ENCODE measurements at regions not wholly inside any gene's neighbourhood (a gene's known extent, or its start where the extent isn't known, plus 50 kb on each side); places are given as distances from the start of the nearest gene placed in this dataset.

GRCh38 chr10:21138769-21139340 lies 241.7 kb upstream of the NEBL start:
- no peak overlapping the region for H3K27ac ChIP-seq (ENCODE audit: low read length)
- H3K79me2 ChIP-seq (ENCODE audit: insufficient read depth, low read length), result no peaks in the 10 kb centered on the region
- no peak overlapping the region for H2AFZ ChIP-seq (ENCODE audit: low read depth, low read length)
- no peaks in the 10 kb centered on the region for H3K9me3 ChIP-seq (ENCODE audit: insufficient read depth, low read length, severe bottlenecking)
- H4K20me1 ChIP-seq (ENCODE audit: insufficient read depth, low read length), result no peaks in the 10 kb centered on the region
- H3K27me3 ChIP-seq (ENCODE audit: insufficient read depth, low read length, poor library complexity), result no peaks in the 10 kb centered on the region
- H3K9ac ChIP-seq (ENCODE audit: low read depth, low read length), result no peak overlapping the region
- H3K4me1 ChIP-seq (ENCODE audit: insufficient read depth, low read length), result no peaks in the 10 kb centered on the region
- no peak overlapping the region for H3K4me3 ChIP-seq (ENCODE audit: low read depth in 1 of 2, low read length in 2 of 2)
- no peak for ATAC-seq (ENCODE audit: insufficient read depth, low read depth)
- no peak for TF ChIP-seq EZH2 (IDR thresholded peaks at IDR 0.05; ENCODE audit: borderline replicate concordance, low read depth, low read length, severe bottlenecking)
- TF ChIP-seq, protein P1, sequence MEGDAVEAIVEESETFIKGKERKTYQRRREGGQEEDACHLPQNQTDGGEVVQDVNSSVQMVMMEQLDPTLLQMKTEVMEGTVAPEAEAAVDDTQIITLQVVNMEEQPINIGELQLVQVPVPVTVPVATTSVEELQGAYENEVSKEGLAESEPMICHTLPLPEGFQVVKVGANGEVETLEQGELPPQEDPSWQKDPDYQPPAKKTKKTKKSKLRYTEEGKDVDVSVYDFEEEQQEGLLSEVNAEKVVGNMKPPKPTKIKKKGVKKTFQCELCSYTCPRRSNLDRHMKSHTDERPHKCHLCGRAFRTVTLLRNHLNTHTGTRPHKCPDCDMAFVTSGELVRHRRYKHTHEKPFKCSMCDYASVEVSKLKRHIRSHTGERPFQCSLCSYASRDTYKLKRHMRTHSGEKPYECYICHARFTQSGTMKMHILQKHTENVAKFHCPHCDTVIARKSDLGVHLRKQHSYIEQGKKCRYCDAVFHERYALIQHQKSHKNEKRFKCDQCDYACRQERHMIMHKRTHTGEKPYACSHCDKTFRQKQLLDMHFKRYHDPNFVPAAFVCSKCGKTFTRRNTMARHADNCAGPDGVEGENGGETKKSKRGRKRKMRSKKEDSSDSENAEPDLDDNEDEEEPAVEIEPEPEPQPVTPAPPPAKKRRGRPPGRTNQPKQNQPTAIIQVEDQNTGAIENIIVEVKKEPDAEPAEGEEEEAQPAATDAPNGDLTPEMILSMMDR (IDR thresholded peaks at IDR 0.05; ENCODE audit: borderline replicate concordance, extremely low read depth, low read length, poor library complexity, severe bottlenecking), result no peak
- no peak for DNase-seq
- no peak overlapping the region for H3K4me2 ChIP-seq (ENCODE audit: insufficient read depth, low read length)
- no peaks in the 10 kb centered on the region for H3K36me3 ChIP-seq (ENCODE audit: insufficient read depth, low read length)

- Histone ChIP-seq H3K36me3 (ENCODE audit: insufficient read depth, low read length) (no peaks in the 10 kb centered on the region), H4K20me1 (ENCODE audit: insufficient read depth, low read length) (no peaks in the 10 kb centered on the region), H2AFZ (ENCODE audit: low read depth, low read length) (no peak overlapping the region), H3K9me3 (ENCODE audit: insufficient read depth, low read length, severe bottlenecking) (no peaks in the 10 kb centered on the region), H3K27me3 (ENCODE audit: insufficient read depth, low read length, poor library complexity) (no peaks in the 10 kb centered on the region), H3K4me2 (ENCODE audit: insufficient read depth, low read length) (no peak overlapping the region), H3K9ac (ENCODE audit: low read depth, low read length) (no peak overlapping the region), H3K79me2 (ENCODE audit: insufficient read depth, low read length) (no peaks in the 10 kb centered on the region), H3K4me3 (ENCODE audit: low read depth in 1 of 2, low read length in 2 of 2) (no peak overlapping the region), H3K27ac (ENCODE audit: low read length) (no peak overlapping the region), H3K4me1 (ENCODE audit: insufficient read depth, low read length) (no peaks in the 10 kb centered on the region)
- ATAC-seq (ENCODE audit: insufficient read depth, low read depth), result no peak
- no peak for DNase-seq
- no peak for TF ChIP-seq EZH2 (IDR thresholded peaks at IDR 0.05; ENCODE audit: borderline replicate concordance, low read depth, low read length, severe bottlenecking)
- TF ChIP-seq, protein P1 (IDR thresholded peaks at IDR 0.05; ENCODE audit: borderline replicate concordance, extremely low read depth, low read length, poor library complexity, severe bottlenecking), result no peak
These were observed 238.2 kb upstream of the NEBL start for GRCh38 chr10:21135023-21135931.

- Histone ChIP-seq H3K4me1 (ENCODE audit: insufficient read depth, low read length) (no peaks in the 10 kb centered on the region), H3K4me2 (ENCODE audit: insufficient read depth, low read length) (no peak overlapping the region), H3K79me2 (ENCODE audit: insufficient read depth, low read length) (no peaks in the 10 kb centered on the region), H2AFZ (ENCODE audit: low read depth, low read length) (no peak overlapping the region), H3K4me3 (ENCODE audit: low read depth in 1 of 2, low read length in 2 of 2) (no peak overlapping the region), H3K36me3 (ENCODE audit: insufficient read depth, low read length) (no peaks in the 10 kb centered on the region), H3K9me3 (ENCODE audit: insufficient read depth, low read length, severe bottlenecking) (no peaks in the 10 kb centered on the region), H3K27ac (ENCODE audit: low read length) (no peak overlapping the region), H3K9ac (ENCODE audit: low read depth, low read length) (no peak overlapping the region), H3K27me3 (ENCODE audit: insufficient read depth, low read length, poor library complexity) (no peaks in the 10 kb centered on the region), H4K20me1 (ENCODE audit: insufficient read depth, low read length) (no peaks in the 10 kb centered on the region)
- ATAC-seq (ENCODE audit: insufficient read depth, low read depth) (no peak), DNase-seq (no peak)
- no peak for TF ChIP-seq EZH2 (IDR thresholded peaks at IDR 0.05; ENCODE audit: borderline replicate concordance, low read depth, low read length, severe bottlenecking)
- TF ChIP-seq, protein P1 (IDR thresholded peaks at IDR 0.05; ENCODE audit: borderline replicate concordance, extremely low read depth, low read length, poor library complexity, severe bottlenecking), result no peak
These were observed 237.5 kb upstream of the NEBL start for GRCh38 chr10:21134645-21135022.

All from DND-41 (cell line).